DND-41 (cell line): ENCODE measurements at regions not wholly inside any gene's neighbourhood (a gene's known extent, or its start where the extent isn't known, plus 50 kb on each side); places are given as distances from the start of the nearest gene placed in this dataset.

Experiments
- CTCF ChIP-seq: IDR thresholded peaks from 2 replicates; pipeline ENCODE4 v1.5.1; 2012; ENCODE audit warnings: borderline replicate concordance, low read length, moderate library complexity, mild to moderate bottlenecking; ENCODE audit not compliant: poor library complexity, severe bottlenecking; ENCODE audit errors: extremely low read depth
- EZH2 ChIP-seq: IDR thresholded peaks from 3 replicates; pipeline ENCODE4 v1.6.1; 2012; ENCODE audit warnings: borderline replicate concordance, low read depth, mild to moderate bottlenecking, moderate library complexity, low read length, inconsistent platforms; ENCODE audit not compliant: severe bottlenecking

- TF ChIP-seq CTCF (no peak), EZH2 (no peak)
Measured at GRCh38 chr6:14748679-14749078, 497.2 kb upstream of the JARID2 start.
